HG02852 (cell line): ENCODE measurements at regions not wholly inside any gene's neighbourhood (a gene's known extent, or its start where the extent isn't known, plus 50 kb on each side); places are given as distances from the start of the nearest gene placed in this dataset.

ENCODE experiments used
- ATAC-seq: cut with Tn5 transposase; IDR thresholded peaks from one replicate; pipeline ENCODE4 v1.9.1; 2021; ENCODE audit warnings: mild to moderate bottlenecking, moderate library complexity; ENCODE audit not compliant: unreplicated experiment

GRCh38 chr2:83695037-83695436 lies 764.0 kb downstream of the SUCLG1 start:
- ATAC-seq, result no peak

DNA sequence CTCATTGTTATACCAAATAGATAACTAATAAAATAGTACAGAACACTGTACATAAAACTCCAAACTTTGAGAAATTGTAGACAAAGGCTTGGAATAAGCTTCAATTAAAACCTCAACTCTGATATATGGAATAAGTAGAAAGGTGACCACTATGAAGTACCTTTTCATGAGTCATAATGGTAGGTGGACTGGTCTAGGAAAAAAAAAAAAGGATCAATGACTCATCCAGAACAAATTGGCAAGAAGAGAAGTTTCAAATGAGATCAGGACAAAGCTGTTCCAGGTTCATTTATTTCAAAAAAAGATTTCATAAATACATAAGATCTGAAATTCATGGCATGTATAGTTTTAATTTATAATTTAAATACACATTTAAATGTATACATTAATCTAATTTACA lies 769.7 kb downstream of the SUCLG1 start:
- no peak for ATAC-seq

DNA sequence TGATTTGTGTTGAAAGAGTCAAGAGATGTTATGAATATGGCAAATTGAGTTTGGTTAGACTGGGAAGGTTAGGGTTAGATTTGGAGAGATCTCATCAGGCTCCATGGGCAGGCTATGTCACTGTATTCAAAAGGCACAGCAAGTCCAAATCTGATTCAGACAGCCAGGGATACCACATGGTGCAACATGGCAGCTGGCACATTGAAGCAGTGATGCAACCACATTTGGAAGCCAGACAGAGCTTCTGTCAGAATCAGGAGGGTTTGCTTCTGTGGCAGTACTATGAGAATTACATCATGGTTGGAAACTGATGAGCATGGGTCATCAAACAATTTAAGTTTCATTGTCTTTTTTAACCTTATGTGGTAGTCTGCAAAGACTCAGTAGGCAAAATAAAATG lies 772.2 kb downstream of the SUCLG1 start:
- ATAC-seq, result no peak

- ATAC-seq, result no peak
Measured at GRCh38 chr2:83674050-83674449, 785.0 kb downstream of the SUCLG1 start.

DNA sequence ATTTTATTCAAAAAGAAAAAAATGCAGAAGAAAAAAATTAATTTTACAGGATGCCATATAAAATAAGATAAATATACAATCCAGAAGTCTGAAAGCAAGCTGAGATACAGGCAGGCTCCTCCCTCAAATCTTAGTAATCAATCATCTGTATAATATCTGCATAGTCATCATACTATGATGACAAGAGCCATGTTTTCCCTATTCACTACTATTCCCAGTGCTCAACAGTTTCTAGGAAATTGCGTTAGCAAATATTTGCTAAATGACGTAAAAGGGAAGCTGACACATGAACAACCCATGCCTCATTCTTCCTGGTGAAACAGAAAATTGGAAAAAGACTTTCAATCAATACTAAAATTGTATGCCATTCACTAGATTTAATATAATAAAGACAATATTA lies 793.2 kb downstream of the SUCLG1 start:
- ATAC-seq, result no peak

- no peak for ATAC-seq
Measured at GRCh38 chr2:83665154-83665553, 793.9 kb downstream of the SUCLG1 start.

GRCh38 chr2:83661711-83662110 lies 797.4 kb downstream of the SUCLG1 start:
- ATAC-seq, result no peak

DNA sequence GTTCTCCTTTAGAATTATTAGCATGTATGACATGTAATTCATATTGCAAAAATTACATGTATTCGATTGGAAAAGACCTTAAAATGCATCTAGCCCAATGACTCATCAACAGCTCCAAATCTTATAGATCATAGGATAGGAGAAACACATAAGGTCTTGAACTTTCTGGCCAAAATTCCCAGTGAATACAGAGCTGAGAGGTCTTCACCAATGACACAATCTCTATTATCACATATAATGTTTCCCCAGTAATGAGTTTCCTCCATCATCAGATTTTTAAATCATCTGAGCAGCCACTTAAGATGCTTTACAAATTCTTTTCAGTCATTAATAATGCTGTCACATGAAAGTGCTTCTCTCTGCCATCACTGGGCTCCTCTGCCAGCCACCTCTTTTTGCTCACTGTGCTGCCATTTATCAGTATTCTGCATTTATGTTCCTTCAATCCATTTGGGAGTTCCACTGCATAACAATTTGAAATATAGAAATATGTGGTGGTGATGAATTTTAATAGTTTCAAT lies 804.9 kb downstream of the SUCLG1 start:
- ATAC-seq, result no peak

DNA sequence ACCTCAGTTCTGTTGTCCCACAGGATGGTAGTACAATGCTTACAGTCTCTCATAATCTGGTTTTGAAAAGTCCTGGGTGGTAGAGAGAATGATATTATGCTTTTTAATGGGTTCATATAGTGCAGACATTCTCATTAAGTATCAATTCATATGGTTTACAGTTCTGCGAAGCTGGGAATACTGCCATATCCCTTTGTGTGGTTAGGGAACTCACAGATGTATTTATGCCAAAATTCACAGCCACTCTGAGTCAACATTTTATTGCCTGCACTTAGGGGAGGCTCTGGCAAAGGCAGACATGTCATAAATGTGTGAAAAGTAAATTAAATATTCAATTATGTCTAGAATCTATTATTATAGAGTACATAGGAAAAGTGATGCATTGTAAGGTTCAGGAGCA lies 808.2 kb downstream of the SUCLG1 start:
- no peak for ATAC-seq

DNA sequence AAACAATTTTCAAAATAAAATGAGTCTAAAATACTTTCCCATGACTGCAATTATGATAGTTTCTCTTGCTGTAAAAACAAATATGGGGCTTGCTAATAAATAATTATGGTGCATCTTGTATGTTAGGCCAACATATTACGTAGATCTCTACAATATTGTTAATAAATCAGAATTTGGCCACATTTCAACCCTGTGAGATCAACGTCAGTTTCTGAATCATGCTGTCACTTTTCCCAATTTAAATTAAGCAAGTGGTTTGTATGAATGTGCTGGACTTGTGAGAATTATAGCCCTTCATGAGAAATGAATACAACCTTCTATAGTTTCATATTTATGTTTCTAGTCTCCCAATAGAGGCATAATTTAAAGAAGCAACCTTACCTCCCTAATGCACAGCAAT lies 808.9 kb downstream of the SUCLG1 start:
- ATAC-seq, result no peak

DNA sequence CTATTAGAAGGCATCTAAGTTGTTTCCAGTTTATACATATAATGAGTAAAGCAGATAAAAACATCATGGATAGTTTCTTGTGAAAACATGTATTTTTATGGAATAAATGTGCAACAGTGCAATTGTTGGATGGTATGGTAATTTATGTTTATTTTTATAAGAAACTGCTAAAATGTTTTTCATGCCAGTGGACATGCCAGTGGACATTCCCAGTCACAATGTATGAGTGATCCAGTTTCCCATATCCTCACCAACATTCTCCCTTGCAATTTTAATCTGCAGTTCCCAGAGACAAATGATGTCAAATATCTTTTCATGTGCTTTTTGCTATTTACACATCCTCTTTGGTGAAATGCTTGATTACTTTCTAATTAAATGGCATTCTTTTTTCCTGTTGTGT lies 818.6 kb downstream of the SUCLG1 start:
- no peak for ATAC-seq

DNA sequence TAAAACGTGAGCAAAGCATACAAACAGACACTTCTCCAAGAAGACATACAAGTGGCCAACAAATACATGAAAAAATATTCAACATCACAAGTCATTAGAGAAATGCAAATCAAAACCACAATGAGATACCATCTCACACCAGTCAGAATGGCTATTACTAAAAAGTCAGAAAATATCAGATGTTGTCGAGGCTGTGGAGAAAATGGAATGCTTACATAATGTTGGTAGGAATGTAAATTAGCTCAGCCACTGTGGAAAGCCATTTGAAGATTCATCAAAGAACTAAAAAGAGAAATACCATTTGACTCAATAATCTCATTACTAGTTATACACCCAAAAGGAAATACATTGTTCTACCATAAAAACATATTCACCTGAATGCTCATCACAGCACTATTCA lies 825.7 kb downstream of the SUCLG1 start:
- ATAC-seq, result no peak

DNA sequence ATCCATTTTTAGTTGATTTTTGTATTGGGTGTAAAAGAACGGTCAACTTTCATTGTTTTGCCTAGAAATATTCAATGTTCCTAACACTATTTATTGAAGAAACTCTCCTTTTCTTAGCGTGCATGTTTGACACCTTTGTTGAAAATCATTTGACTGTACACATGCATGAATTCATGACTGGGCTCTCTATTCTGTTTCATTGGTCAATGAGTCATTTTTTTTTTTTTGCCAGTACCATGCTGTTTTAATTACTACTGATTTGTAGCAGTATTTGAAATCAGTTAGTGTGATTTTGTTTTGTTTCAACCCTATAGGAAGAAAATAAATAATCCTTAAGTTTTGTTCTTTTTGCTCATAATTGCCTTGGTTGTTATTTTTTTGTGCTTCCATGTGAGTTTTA lies 828.7 kb downstream of the SUCLG1 start:
- ATAC-seq, result no peak

- ATAC-seq, result no peak
Measured at GRCh38 chr2:83615511-83615910, 843.6 kb downstream of the SUCLG1 start.

- no peak for ATAC-seq
Measured at GRCh38 chr2:83613178-83613577, 845.9 kb downstream of the SUCLG1 start.

DNA sequence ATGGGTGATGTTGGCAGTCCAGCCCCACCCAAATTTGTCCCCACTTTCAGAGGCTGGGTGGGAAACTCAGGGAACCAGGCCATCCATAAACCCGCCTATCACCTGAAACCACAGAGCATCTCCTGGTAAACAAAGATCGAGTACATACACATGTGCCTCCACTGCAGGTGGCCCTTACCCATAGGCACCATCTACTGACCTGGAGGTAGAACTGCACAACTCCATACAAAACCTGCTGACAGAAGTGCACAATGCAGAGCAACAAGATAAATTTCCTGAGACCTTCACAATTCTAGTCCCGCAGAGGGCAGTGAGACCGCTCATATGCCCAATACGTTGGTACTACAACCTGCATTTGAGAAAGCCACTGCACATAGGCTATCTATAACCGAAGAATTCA lies 856.3 kb downstream of the SUCLG1 start:
- no peak for ATAC-seq

DNA sequence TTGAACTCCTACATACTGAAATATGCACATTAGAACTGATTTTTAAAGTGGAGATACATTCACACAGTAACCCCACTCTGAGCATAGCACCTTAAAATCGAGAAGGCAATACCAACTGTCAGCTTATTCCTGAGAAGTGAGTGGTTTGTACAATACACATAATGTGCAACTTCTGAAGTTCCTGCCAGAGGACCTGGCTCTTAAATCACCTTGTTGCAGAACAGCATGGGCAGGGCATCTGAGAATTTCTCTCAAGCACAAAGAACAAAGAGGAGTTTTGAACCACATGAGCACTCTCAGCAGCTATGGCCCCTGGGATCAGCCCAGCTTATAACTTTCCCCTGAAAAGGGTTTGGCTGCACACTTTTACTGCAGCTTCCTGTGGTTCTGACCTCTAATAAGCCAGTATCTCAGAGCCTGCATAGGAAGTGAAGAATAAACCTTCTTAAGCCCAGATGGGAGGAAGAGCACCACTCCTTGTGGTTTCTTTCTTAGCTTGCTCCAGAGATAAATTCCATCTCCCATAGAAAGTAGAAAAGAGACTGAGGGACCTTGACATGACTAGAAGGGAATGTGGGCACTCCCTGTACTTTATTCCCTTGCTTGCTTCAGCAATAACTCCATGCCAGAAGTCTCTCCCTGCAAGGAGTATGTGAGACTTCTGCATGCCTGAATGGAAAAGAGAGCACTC lies 862.3 kb downstream of the SUCLG1 start:
- ATAC-seq, result no peak

GRCh38 chr2:83595926-83596325 lies 863.2 kb downstream of the SUCLG1 start:
- ATAC-seq, result no peak

DNA sequence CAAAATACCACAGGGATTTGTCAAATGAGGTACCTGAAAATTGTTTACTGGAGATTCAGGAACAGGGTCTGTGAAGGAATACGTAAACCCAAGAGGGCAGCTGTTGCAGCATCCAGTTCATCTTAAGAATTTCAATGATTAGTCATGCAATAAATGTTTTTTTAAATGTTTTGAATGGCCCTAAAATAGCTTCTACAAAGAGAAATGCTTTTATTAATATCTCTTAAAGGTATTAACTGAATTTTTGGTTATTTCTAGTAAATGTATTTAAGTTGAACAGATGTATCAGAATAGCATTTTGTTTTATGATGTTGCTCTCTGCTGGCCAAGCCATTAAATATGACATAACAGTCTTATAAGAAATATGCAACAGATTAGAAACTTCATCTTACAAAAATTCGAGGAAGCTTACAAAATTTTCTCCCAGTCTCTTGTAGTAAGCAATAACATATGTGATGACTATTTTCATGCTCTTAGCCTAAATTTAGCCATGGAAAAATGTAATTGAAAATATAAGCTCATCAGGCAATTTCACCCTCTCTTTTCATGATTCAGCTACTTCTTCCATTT lies 863.9 kb downstream of the SUCLG1 start:
- no peak for ATAC-seq

GRCh38 chr2:83594241-83595120 lies 864.6 kb downstream of the SUCLG1 start:
- no peak for ATAC-seq

- no peak for ATAC-seq
Measured at GRCh38 chr2:83587309-83587708, 871.8 kb downstream of the SUCLG1 start.

DNA sequence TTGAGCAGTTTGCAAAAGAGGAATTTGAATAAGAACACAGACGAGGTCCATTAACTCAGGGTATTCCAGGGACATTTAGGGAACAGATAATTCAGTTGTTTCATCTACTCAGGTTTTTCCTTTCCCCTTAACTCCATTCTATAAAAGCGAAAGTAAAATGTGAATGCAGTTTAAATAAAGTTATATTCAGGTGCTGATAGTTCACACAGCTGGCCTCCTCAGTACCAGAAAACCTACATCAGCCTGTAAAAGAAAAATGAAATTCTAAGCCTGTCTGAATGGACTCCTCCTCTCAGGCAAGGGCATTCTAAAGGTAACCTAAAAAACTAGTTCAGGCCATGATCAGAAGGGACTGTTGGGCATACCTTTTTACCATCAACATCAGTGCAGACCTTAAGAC lies 873.8 kb downstream of the SUCLG1 start:
- no peak for ATAC-seq
